Right lobe of liver (tissue), 6 donors: ENCODE measurements at regions not wholly inside any gene's neighbourhood (a gene's known extent, or its start where the extent isn't known, plus 50 kb on each side); places are given as distances from the start of the nearest gene placed in this dataset.

Experiments
- ATAC-seq, 4 donors: fragments of 200-7000 bp; cut with Tn5 transposase; one replicate each; pipeline ENCODE4 v1.9.1; 2020; ENCODE audit warnings: mild to moderate bottlenecking in 4 of 4, moderate library complexity in 4 of 4
- DNase-seq, 3 donors: peaks; one replicate each; pipeline ENCODE4 v3.0.0-alpha.2; 2020
- H3K27ac ChIP-seq, 3 donors: fragments of 200-600 bp; one replicate each; pipeline ENCODE4 v1.8.0; 2022
- H3K27me3 ChIP-seq, 2 donors: fragments of 200-600 bp; one replicate each; pipeline ENCODE4 v1.8.0; 2022
- H3K36me3 ChIP-seq, 4 donors: fragments of 200-600 bp; sonication (generic) in 1 of 4; one replicate each; pipeline versions ENCODE4 v1.5.1 to v1.8.0; 2017 to 2022; ENCODE audit warnings: control low read depth in 1 of 4
- H3K4me1 ChIP-seq, 4 donors: fragments of 200-600 bp; sonication (generic) in 1 of 4; one replicate each; pipeline versions ENCODE4 v1.5.1 to v1.8.0; 2017 to 2022; ENCODE audit warnings: control low read depth in 1 of 4
- H3K4me3 ChIP-seq, 3 donors: fragments of 200-600 bp; one replicate each; pipeline ENCODE4 v1.8.0; 2022
- H3K9me3 ChIP-seq, 4 donors: fragments of 200-600 bp; sonication (generic) in 1 of 4; one replicate each; pipeline versions ENCODE4 v1.5.1 to v1.8.0; 2017 to 2022; ENCODE audit warnings: control low read depth in 1 of 4
- POLR2A ChIP-seq: fragments of 450-650 bp; IDR thresholded peaks from one replicate; pipeline ENCODE4 v1.6.1; 2017; ENCODE audit warnings: antibody characterized with exemption, mild to moderate bottlenecking
- WGBS: methylation state at CpG from one replicate; pipeline ENCODE4 v1.1.6; 2018; ENCODE audit warnings: low coverage, low lambda C conversion rate; ENCODE audit not compliant: insufficient coverage; ENCODE audit errors: missing lambda C conversion rate; 5-methylcytosine and 5-hydroxymethylcytosine counted together
- intact Hi-C, 2 donors: fragments of 100-400 bp; cut with DNase I; formaldehyde crosslinking; loops; one replicate each; pipeline versions ENCODE4 v1.11.2 to v1.14.1; 2022
- TF ChIP-seq, protein P1 (sequence below), 4 donors: fragments of 200-600 bp in 3 of 4; fragments of 450-650 bp in 1 of 4; IDR thresholded peaks; one replicate each; pipeline versions ENCODE4 v1.5.1 to v1.8.0; 2016 to 2022; ENCODE audit warnings: antibody characterized with exemption in 4 of 4, mild to moderate bottlenecking in 2 of 4
- donor health status: DM: no; HTN: yes; CAD: no.
- donor health status: DM: no; HTN: no; CAD: no.
- donor health status: DM: no; HTN: no; CAD: no.
- donor health status: DM: no; HTN: yes; CAD: no.
- donor health status: DM: no; HTN: yes; CAD: no.

GRCh38 chr4:24057915-24058559, 168.2 kb upstream of the PPARGC1A start:
- WGBS = 26% methylated on average over 10 of the region's 10 CpGs
- H3K27me3 ChIP-seq = no peaks in the 10 kb centered on the region
- H3K4me1 ChIP-seq = peaks cover 0 to 13% (median 5%) of the 10 kb centered on the region in 4 donors
- peak overlapping the region; percentile 47 to 86 (median 72) for H3K27ac ChIP-seq
- no peaks in the 10 kb centered on the region for H3K9me3 ChIP-seq
- peak; percentile 91 to 96 (median 94) for ATAC-seq
- intact Hi-C loops = no loop called here
- DNase-seq = peak; percentile 52 to 86 (median 84)
- no peaks in the 10 kb centered on the region for H3K36me3 ChIP-seq
- peak overlapping the region in 1 of 3 donors; percentile 10 for H3K4me3 ChIP-seq
- TF ChIP-seq, protein P1, sequence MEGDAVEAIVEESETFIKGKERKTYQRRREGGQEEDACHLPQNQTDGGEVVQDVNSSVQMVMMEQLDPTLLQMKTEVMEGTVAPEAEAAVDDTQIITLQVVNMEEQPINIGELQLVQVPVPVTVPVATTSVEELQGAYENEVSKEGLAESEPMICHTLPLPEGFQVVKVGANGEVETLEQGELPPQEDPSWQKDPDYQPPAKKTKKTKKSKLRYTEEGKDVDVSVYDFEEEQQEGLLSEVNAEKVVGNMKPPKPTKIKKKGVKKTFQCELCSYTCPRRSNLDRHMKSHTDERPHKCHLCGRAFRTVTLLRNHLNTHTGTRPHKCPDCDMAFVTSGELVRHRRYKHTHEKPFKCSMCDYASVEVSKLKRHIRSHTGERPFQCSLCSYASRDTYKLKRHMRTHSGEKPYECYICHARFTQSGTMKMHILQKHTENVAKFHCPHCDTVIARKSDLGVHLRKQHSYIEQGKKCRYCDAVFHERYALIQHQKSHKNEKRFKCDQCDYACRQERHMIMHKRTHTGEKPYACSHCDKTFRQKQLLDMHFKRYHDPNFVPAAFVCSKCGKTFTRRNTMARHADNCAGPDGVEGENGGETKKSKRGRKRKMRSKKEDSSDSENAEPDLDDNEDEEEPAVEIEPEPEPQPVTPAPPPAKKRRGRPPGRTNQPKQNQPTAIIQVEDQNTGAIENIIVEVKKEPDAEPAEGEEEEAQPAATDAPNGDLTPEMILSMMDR (IDR thresholded peaks at IDR 0.05) = no peak
- TF ChIP-seq POLR2A = peak; percentile 10

GRCh38 chr4:24056289-24056688, 166.4 kb upstream of the PPARGC1A start:
- no peaks in the 10 kb centered on the region for H3K36me3 ChIP-seq
- H3K27ac ChIP-seq = peak overlapping the region in 1 of 3 donors; percentile 26
- ATAC-seq = no peak
- WGBS = 92% methylated on average over 1 of the region's 1 CpG
- no peak overlapping the region for H3K4me3 ChIP-seq
- H3K9me3 ChIP-seq = no peaks in the 10 kb centered on the region
- no peak for DNase-seq
- TF ChIP-seq, protein P1 (IDR thresholded peaks at IDR 0.05) = no peak
- TF ChIP-seq POLR2A = no peak
- peaks cover 0 to 13% (median 5%) of the 10 kb centered on the region in 4 donors for H3K4me1 ChIP-seq
- intact Hi-C loops = no loop called here
- H3K27me3 ChIP-seq = no peaks in the 10 kb centered on the region

GRCh38 chr4:24055623-24056022, 165.8 kb upstream of the PPARGC1A start:
- no peak for TF ChIP-seq POLR2A
- TF ChIP-seq, protein P1 (IDR thresholded peaks at IDR 0.05) = no peak
- Histone ChIP-seq H3K4me3 (no peak overlapping the region), H3K36me3 (no peaks in the 10 kb centered on the region), H3K9me3 (no peaks in the 10 kb centered on the region), H3K27ac (peak overlapping the region in 2 of 3 donors; percentile 12 to 17), H3K4me1 (peaks cover 0 to 13% (median 5%) of the 10 kb centered on the region in 4 donors), H3K27me3 (no peaks in the 10 kb centered on the region)
- peak; percentile 13 to 68 (median 38) for ATAC-seq
- intact Hi-C loops = no loop called here
- WGBS = 37% methylated on average over 2 of the region's 3 CpGs
- peak in 1 of 3 donors; percentile 46 for DNase-seq

DNA sequence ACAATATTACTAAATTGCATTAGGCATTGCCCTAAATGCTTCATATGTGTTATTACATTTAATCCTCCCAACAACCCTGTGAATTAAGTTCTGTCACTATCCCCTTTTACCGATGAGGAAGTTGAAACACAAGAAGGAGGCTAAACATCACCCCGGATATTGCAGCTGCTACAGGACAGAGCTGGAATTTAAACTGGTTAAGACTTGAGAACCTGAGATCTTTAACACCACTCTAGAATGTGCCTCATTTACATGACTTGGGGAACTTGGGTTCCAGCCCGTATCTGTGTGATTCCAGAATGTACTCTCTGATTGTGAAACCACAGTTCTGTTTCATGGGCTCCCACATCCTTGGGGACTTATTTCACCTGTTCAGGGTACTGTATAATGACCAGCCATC, 165.1 kb upstream of the PPARGC1A start:
- ATAC-seq = no peak
- TF ChIP-seq, protein P1 (IDR thresholded peaks at IDR 0.05) = no peak
- TF ChIP-seq POLR2A = no peak
- intact Hi-C loops = no loop called here
- Histone ChIP-seq H3K4me3 (no peak overlapping the region), H3K4me1 (peaks cover 0 to 13% (median 5%) of the 10 kb centered on the region in 4 donors), H3K9me3 (no peaks in the 10 kb centered on the region), H3K27me3 (no peaks in the 10 kb centered on the region), H3K27ac (no peak overlapping the region), H3K36me3 (no peaks in the 10 kb centered on the region)
- no peak for DNase-seq
- WGBS = 69% methylated on average over 3 of the region's 3 CpGs
